ENCODE measurements at regions not wholly inside any gene's neighbourhood (a gene's known extent, or its start where the extent isn't known, plus 50 kb on each side); places are given as distances from the start of the nearest gene placed in this dataset.

DNA sequence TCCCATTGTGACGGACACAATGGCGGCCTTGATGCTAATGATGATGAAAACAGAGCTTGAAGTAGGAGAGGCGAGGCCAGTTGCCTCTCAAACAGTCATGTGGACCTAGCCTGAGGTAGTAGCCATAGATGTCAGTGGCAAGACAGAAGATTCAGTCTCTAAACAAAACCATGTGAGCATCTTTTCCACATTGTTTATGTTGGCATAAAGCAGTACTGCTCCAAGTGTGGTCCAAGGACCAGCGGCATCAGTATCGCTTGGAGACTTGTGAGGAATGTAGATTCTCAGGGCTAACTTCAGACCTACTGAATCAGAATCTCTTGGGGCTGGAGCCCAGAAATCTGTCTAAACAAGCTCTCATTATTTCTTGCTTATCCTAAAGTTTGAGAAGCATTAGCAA is 312.8 kb upstream of the JAG1 start:
- POLR2A ChIA-PET (ENCODE audit: unreplicated experiment), result interaction anchor here (0.6 kb wide), 1 partner anchor 76 kb away, joined by 4 read pairs; no protein-coding TSS in a partner anchor
- intact Hi-C loops (cut with micrococcal nuclease; ENCODE audit: unreplicated experiment), result no loop called here
- no peaks in the 10 kb centered on the region for H3K27me3 ChIP-seq (ENCODE audit: insufficient read depth, low read depth)

GRCh38 chr20:10987651-10988383 is 314.0 kb upstream of the JAG1 start:
- Histone ChIP-seq H4K20me1 (ENCODE audit: insufficient read depth) (no peaks in the 10 kb centered on the region), H3K27ac (no peak overlapping the region), H3K4me3 (no peak overlapping the region), H3K36me3 (ENCODE audit: low read depth) (no peaks in the 10 kb centered on the region), H3K9me2 (ENCODE audit: insufficient read depth) (no peaks in the 10 kb centered on the region), H3K4me2 (no peak overlapping the region), H3F3A (ENCODE audit: insufficient read depth, low read depth) (no peaks in the 10 kb centered on the region), H3K79me2 (ENCODE audit: low read depth) (no peaks in the 10 kb centered on the region), H3K4me1 (replicated peaks; ENCODE audit: insufficient read depth) (no peaks in the 10 kb centered on the region), H2AFZ (no peak overlapping the region), H3K27me3 (ENCODE audit: insufficient read depth, low read depth) (no peaks in the 10 kb centered on the region), H3K9me3 (ENCODE audit: insufficient read depth, low read depth) (no peaks in the 10 kb centered on the region; the same call in 1 of the 2 replicates)
- BruUV-seq (replicated peaks), result no TSS peak
- no peak for DNase-seq
- CTCF ChIA-PET, result no interaction called here
- intact Hi-C loops (cut with micrococcal nuclease; ENCODE audit: unreplicated experiment), result no loop called here
- TF ChIP-seq, protein P1, sequence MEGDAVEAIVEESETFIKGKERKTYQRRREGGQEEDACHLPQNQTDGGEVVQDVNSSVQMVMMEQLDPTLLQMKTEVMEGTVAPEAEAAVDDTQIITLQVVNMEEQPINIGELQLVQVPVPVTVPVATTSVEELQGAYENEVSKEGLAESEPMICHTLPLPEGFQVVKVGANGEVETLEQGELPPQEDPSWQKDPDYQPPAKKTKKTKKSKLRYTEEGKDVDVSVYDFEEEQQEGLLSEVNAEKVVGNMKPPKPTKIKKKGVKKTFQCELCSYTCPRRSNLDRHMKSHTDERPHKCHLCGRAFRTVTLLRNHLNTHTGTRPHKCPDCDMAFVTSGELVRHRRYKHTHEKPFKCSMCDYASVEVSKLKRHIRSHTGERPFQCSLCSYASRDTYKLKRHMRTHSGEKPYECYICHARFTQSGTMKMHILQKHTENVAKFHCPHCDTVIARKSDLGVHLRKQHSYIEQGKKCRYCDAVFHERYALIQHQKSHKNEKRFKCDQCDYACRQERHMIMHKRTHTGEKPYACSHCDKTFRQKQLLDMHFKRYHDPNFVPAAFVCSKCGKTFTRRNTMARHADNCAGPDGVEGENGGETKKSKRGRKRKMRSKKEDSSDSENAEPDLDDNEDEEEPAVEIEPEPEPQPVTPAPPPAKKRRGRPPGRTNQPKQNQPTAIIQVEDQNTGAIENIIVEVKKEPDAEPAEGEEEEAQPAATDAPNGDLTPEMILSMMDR (conservative IDR thresholded peaks at IDR 0.05), result no peak
- no peak for TF ChIP-seq EZH2 (IDR thresholded peaks at IDR 0.05; ENCODE audit: low read depth)
- POLR2A ChIA-PET (ENCODE audit: unreplicated experiment), result no interaction called here

More for the DNA sequence above, 312.8 kb upstream of the JAG1 start:
- TF ChIP-seq EZH2 (IDR thresholded peaks at IDR 0.05; ENCODE audit: low read depth), result no peak
- TF ChIP-seq, protein P1 (conservative IDR thresholded peaks at IDR 0.05), result no peak
- H3K27ac ChIP-seq, result no peak overlapping the region
- no peaks in the 10 kb centered on the region; the same call in 1 of the 2 replicates for H3K9me3 ChIP-seq (ENCODE audit: insufficient read depth, low read depth)
- no peak overlapping the region for H2AFZ ChIP-seq
- BruUV-seq (replicated peaks), result no TSS peak
- DNase-seq, result no peak
- H3K36me3 ChIP-seq (ENCODE audit: low read depth), result no peaks in the 10 kb centered on the region
- H3K9me2 ChIP-seq (ENCODE audit: insufficient read depth), result no peaks in the 10 kb centered on the region
- no peaks in the 10 kb centered on the region for H3F3A ChIP-seq (ENCODE audit: insufficient read depth, low read depth)
- no peaks in the 10 kb centered on the region for H3K4me1 ChIP-seq (replicated peaks; ENCODE audit: insufficient read depth)
- H3K79me2 ChIP-seq (ENCODE audit: low read depth), result no peaks in the 10 kb centered on the region
- no peaks in the 10 kb centered on the region for H4K20me1 ChIP-seq (ENCODE audit: insufficient read depth)
- H3K4me3 ChIP-seq, result no peak overlapping the region
- no peak overlapping the region for H3K4me2 ChIP-seq
- CTCF ChIA-PET, result no interaction called here

DNA sequence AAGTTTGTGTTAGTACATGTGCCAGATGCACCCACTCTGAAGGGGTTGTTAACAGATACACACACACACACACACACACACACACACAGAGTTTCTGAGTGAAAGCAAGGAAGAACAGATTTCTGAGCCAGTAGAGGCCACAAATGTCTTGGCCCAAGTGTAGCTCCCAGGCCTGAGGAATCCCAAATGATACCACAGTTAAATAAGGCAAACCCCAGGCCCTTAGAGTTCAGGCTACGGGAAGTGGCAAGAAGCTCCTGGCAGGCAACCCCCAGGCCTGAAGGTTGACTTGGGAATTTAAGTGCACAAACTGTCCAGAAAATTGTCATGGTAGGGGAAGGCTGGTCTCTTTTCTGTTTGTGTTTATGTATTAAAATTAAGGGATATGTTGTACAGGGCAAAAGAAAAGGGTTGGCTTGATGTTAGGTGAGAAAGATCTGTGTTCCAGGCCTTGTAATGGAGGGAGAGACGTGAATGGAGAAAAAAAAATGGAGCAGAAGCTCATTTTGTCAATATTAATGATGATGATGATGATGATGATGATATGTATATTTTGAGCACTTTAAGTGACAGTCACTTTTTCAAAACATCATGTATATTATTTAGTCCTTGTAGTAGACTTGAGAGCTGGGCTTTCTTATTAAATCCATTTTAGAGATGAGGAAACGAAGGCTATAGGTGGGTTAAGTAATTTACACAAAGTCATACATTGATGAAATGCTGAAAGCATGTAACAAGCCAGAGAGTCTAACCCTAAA is 317.0 kb upstream of the JAG1 start:
- ChIA-PET CTCF (no interaction called here), POLR2A (ENCODE audit: unreplicated experiment) (no interaction called here)
- no peaks in the 10 kb centered on the region for H3K4me1 ChIP-seq (replicated peaks; ENCODE audit: insufficient read depth)
- H3K27ac ChIP-seq, result no peak overlapping the region
- no peaks in the 10 kb centered on the region for H4K20me1 ChIP-seq (ENCODE audit: insufficient read depth)
- H3K9me3 ChIP-seq (ENCODE audit: insufficient read depth, low read depth), result no peaks in the 10 kb centered on the region; the same call in 1 of the 2 replicates
- no peak for TF ChIP-seq EZH2 (IDR thresholded peaks at IDR 0.05; ENCODE audit: low read depth)
- TF ChIP-seq, protein P1 (conservative IDR thresholded peaks at IDR 0.05), result no peak
- no peaks in the 10 kb centered on the region for H3K79me2 ChIP-seq (ENCODE audit: low read depth)
- intact Hi-C loops (cut with micrococcal nuclease; ENCODE audit: unreplicated experiment), result no loop called here
- H3K9me2 ChIP-seq (ENCODE audit: insufficient read depth), result no peaks in the 10 kb centered on the region
- H3K27me3 ChIP-seq (ENCODE audit: insufficient read depth, low read depth), result no peaks in the 10 kb centered on the region
- no TSS peak for BruUV-seq (replicated peaks)
- no peak overlapping the region for H2AFZ ChIP-seq
- H3K36me3 ChIP-seq (ENCODE audit: low read depth), result no peaks in the 10 kb centered on the region
- H3K4me3 ChIP-seq, result no peak overlapping the region
- H3K4me2 ChIP-seq, result no peak overlapping the region
- no peak for DNase-seq
- H3F3A ChIP-seq (ENCODE audit: insufficient read depth, low read depth), result no peaks in the 10 kb centered on the region
